Brain microvascular endothelial cell (primary cell): ENCODE measurements at regions not wholly inside any gene's neighbourhood (a gene's known extent, or its start where the extent isn't known, plus 50 kb on each side); places are given as distances from the start of the nearest gene placed in this dataset.

Experiments used
- DNase-seq: peaks from one replicate; pipeline ENCODE4 v3.0.0-alpha.2; 2020
- H3K27ac ChIP-seq: fragments of 250-450 bp; sonication (Bioruptor Pico); 2 replicates; pipeline ENCODE4 v1.5.1; 2020; ENCODE audit warnings: mild to moderate bottlenecking, moderate library complexity
- H3K27me3 ChIP-seq: fragments of 250-450 bp; sonication (Bioruptor Pico); replicated peaks from 2 replicates; pipeline ENCODE4 v1.5.1; 2020; ENCODE audit warnings: mild to moderate bottlenecking
- H3K36me3 ChIP-seq: fragments of 250-450 bp; sonication (Bioruptor Pico); replicated peaks from 2 replicates; pipeline ENCODE4 v1.5.1; 2020; ENCODE audit warnings: mild to moderate bottlenecking
- H3K4me3 ChIP-seq: 2 replicates; pipeline ENCODE4 v1.5.1; 2011; ENCODE audit warnings: low read depth, mild to moderate bottlenecking, control low read depth, low read length, moderate library complexity
- in situ Hi-C: cut with HindIII; loops from 2 replicates; pipeline ENCODE4 v1.10.0; 2017; ENCODE audit warnings: low sequenced_read_pairs, low pct_ligation_motif_present
- TF ChIP-seq, protein P1 (sequence below): IDR thresholded peaks from 2 replicates; pipeline ENCODE4 v1.5.1; 2011; ENCODE audit warnings: low read depth, mild to moderate bottlenecking, moderate library complexity, low read length, control low read depth, inconsistent platforms; ENCODE audit errors: missing control alignments

DNA sequence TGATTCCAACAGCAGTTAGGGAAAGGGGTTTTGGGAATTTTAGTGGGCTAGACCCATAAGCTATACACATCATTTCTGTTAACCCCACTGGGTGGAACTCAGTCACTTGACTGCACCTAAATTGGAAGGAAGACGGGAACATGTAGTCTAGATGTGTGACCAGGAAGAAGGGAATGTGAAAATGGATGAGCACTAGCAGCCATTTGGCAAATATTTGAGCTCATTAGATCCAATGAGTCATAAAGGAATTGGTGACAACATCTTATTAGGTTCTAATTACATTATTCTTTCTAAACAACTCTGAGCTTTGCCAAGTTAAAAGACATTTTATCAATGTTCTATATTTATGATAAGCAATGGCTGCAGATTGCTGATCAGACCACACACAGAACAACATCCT is 400.6 kb downstream of the IRS1 start:
- H3K27me3 ChIP-seq = no peaks in the 10 kb centered on the region
- TF ChIP-seq, protein P1, sequence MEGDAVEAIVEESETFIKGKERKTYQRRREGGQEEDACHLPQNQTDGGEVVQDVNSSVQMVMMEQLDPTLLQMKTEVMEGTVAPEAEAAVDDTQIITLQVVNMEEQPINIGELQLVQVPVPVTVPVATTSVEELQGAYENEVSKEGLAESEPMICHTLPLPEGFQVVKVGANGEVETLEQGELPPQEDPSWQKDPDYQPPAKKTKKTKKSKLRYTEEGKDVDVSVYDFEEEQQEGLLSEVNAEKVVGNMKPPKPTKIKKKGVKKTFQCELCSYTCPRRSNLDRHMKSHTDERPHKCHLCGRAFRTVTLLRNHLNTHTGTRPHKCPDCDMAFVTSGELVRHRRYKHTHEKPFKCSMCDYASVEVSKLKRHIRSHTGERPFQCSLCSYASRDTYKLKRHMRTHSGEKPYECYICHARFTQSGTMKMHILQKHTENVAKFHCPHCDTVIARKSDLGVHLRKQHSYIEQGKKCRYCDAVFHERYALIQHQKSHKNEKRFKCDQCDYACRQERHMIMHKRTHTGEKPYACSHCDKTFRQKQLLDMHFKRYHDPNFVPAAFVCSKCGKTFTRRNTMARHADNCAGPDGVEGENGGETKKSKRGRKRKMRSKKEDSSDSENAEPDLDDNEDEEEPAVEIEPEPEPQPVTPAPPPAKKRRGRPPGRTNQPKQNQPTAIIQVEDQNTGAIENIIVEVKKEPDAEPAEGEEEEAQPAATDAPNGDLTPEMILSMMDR = no peak
- in situ Hi-C loops = no loop called here
- H3K36me3 ChIP-seq = no peaks in the 10 kb centered on the region
- H3K27ac ChIP-seq = no peak overlapping the region
- DNase-seq = no peak
- H3K4me3 ChIP-seq = no peak overlapping the region

DNA sequence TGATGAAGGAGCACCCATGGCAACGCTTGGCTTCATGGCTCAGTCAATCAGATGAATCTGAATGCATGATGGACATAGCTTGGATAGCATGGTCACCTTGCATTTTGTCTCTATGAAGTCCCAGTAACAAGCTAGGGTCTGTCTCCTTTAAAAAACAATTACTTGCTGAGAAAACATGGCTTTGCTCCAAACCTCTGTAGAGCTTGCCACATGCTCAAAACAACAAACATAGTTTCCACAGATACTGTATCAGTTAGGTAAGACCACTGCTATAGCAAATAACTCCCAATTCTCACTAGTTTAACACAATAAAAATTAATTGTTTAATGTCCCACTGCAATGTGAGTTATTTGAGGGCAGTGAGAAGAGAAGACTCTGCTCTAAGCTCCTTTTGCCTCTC is 401.0 kb downstream of the IRS1 start:
- no peak for DNase-seq
- Histone ChIP-seq H3K27ac (no peak overlapping the region), H3K4me3 (no peak overlapping the region), H3K36me3 (no peaks in the 10 kb centered on the region), H3K27me3 (no peaks in the 10 kb centered on the region)
- in situ Hi-C loops = no loop called here
- TF ChIP-seq, protein P1 = no peak

DNA sequence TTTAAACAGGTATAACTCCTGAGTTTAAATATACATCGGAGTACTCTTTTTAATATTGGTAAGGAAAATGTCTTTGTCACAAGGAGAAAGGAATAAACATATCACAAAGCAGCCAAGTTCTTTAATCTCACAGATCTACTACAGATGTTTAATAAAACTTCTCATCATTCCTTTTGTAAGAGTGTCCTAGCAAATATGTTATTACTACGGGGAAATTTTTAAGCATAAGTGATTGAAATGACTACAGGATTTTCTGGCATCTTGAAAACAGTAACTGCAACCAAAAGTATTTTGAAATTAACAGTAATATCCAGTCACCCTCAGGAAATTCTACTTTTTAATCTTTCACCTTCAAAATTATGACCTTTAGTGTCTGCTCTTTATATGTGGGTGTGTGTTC is 403.1 kb downstream of the IRS1 start:
- Histone ChIP-seq H3K27ac (no peak overlapping the region), H3K4me3 (no peak overlapping the region), H3K36me3 (no peaks in the 10 kb centered on the region), H3K27me3 (no peaks in the 10 kb centered on the region)
- in situ Hi-C loops = no loop called here
- TF ChIP-seq, protein P1 = no peak
- DNase-seq = no peak

DNA sequence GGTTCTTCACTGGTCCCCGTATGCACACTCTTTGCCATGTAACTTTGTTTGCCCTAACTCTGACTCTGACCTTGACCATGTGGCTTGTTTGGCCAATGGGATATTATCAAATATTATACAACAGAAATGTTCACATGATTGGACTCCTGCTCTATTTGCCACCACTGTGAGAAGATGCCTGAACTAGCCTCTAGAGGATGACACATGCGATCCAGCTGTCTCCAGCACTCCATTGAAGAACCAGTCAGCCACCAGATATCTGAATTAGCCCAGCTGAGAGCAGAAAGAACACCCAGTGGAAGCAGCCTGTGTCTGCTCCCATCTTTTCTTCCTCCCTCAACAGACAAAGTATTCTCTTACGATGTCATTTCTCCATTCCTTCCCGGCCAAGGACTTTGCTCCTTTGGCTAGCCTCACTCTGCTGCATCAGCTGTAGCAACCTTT is 412.1 kb downstream of the IRS1 start:
- Histone ChIP-seq H3K36me3 (no peaks in the 10 kb centered on the region), H3K27me3 (no peaks in the 10 kb centered on the region), H3K27ac (no peak overlapping the region), H3K4me3 (no peak overlapping the region)
- DNase-seq = no peak
- TF ChIP-seq, protein P1 = no peak
- in situ Hi-C loops = no loop called here

DNA sequence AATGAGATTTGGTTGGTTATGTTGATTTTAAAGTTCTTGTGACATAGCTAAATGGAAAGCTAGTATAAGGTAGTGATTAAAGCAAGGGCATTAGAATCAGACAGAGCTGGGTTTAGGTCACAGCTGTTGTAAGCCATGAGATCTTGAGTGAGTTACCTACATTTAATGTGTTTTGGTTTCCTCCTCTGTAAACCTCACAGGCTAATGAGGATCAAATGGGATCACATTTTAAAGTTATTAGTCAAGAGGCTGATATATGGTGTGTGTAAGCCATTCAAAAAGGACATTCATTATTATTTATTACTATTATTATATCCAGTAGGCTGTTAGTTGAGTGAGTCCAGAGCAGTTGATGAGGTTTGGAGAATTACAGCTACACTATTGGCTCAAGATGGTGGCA is 416.2 kb downstream of the IRS1 start:
- H3K4me3 ChIP-seq = no peak overlapping the region
- H3K36me3 ChIP-seq = no peaks in the 10 kb centered on the region
- H3K27ac ChIP-seq = no peak overlapping the region
- DNase-seq = no peak
- in situ Hi-C loops = no loop called here
- no peaks in the 10 kb centered on the region for H3K27me3 ChIP-seq
- TF ChIP-seq, protein P1 = no peak

DNA sequence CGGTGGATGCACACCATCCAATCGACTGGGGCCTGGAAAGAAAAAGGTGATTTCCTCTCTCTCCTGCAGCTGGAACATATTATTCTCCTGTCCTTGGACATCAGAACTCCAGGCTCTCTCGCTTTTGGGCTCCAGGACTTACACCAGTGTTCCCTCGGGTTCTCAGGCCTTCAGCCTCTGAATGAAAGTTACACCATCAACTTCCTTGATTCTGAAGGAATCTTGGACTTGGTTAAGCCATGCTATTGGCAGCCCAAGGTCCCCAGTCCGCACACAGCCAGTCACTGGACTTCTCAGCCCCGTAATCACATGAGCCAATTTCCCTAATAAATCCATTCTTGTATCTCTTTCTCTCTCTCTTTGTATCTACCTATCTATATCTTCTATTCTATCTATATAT is 418.9 kb downstream of the IRS1 start:
- no peak overlapping the region for H3K27ac ChIP-seq
- no peaks in the 10 kb centered on the region for H3K27me3 ChIP-seq
- H3K36me3 ChIP-seq = no peaks in the 10 kb centered on the region
- no peak overlapping the region for H3K4me3 ChIP-seq
- in situ Hi-C loops = no loop called here
- TF ChIP-seq, protein P1 = no peak
- DNase-seq = no peak
